Ascending aorta (tissue), 2 donors: ENCODE measurements at regions not wholly inside any gene's neighbourhood (a gene's known extent, or its start where the extent isn't known, plus 50 kb on each side); places are given as distances from the start of the nearest gene placed in this dataset.
"Not testable (repeated sequence)": the region's sequence is repeated elsewhere in the genome, so short reads cannot be mapped to it uniquely, and the experiment has no call there.

Experiments used
- DNase-seq, 2 donors: peaks; one replicate each; pipeline ENCODE4 v3.0.0-alpha.2; 2019; ENCODE audit warnings: low spot score in 2 of 2
- H3K27ac ChIP-seq, 2 donors: fragments of 200-600 bp; sonication (generic); one replicate each; pipeline ENCODE4 v1.5.1; 2016 to 2017; ENCODE audit warnings: mild to moderate bottlenecking in 1 of 2
- H3K27me3 ChIP-seq: fragments of 200-600 bp; sonication (generic); one replicate; pipeline ENCODE4 v1.5.1; 2017
- H3K36me3 ChIP-seq, 2 donors: fragments of 200-600 bp; sonication (generic); one replicate each; pipeline ENCODE4 v1.5.1; 2016
- H3K4me1 ChIP-seq, 2 donors: fragments of 200-600 bp; sonication (generic); one replicate each; pipeline ENCODE4 v1.5.1; 2016 to 2017; ENCODE audit warnings: mild to moderate bottlenecking in 1 of 2
- H3K4me3 ChIP-seq, 2 donors: fragments of 200-600 bp; sonication (generic); one replicate each; pipeline ENCODE4 v1.5.1; 2016 to 2017; ENCODE audit warnings: mild to moderate bottlenecking in 1 of 2
- H3K9me3 ChIP-seq, 2 donors: fragments of 200-600 bp; sonication (generic); one replicate each; pipeline ENCODE4 v1.5.1; 2016
- intact Hi-C: fragments of 100-400 bp; cut with DNase I; formaldehyde crosslinking; loops from one replicate; pipeline ENCODE4 v1.15.1; 2023
- TF ChIP-seq, protein P1 (sequence below), 3 experiments: fragments of 200-600 bp in 2 of 3; fragments of 450-650 bp in 1 of 3; sonication (generic) in 2 of 3; IDR thresholded peaks; one replicate each; pipeline ENCODE4 v1.5.1; 2016 to 2019; ENCODE audit warnings: antibody characterized with exemption in 3 of 3, mild to moderate bottlenecking in 1 of 3, moderate library complexity in 1 of 3

DNA sequence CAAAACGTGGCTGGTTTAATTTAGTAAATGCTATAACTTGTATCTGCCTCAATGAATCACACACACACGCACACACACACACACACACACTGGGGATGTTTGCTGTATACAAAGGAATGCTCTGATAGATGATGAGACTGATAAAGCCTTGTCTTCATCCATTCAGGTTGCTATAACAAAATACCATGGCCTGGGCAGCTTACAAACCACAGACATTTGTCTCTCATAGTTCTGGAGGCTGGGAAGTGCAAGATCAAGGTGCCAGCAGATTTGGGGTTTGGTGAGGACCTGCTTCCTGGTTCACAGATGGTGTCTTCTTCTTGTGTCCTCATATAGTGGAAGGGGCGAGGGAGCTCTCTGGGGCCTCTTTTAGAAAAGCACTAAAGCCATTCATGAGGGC, 149.5 kb upstream of the HDAC4 start:
- no peak for DNase-seq
- Histone ChIP-seq H3K27me3 (no peaks in the 10 kb centered on the region), H3K4me3 (no peak overlapping the region), H3K4me1 (no peaks in the 10 kb centered on the region), H3K36me3 (no peaks in the 10 kb centered on the region), H3K27ac (no peak overlapping the region), H3K9me3 (no peaks in the 10 kb centered on the region)
- intact Hi-C loops: no loop called here
- TF ChIP-seq, protein P1, sequence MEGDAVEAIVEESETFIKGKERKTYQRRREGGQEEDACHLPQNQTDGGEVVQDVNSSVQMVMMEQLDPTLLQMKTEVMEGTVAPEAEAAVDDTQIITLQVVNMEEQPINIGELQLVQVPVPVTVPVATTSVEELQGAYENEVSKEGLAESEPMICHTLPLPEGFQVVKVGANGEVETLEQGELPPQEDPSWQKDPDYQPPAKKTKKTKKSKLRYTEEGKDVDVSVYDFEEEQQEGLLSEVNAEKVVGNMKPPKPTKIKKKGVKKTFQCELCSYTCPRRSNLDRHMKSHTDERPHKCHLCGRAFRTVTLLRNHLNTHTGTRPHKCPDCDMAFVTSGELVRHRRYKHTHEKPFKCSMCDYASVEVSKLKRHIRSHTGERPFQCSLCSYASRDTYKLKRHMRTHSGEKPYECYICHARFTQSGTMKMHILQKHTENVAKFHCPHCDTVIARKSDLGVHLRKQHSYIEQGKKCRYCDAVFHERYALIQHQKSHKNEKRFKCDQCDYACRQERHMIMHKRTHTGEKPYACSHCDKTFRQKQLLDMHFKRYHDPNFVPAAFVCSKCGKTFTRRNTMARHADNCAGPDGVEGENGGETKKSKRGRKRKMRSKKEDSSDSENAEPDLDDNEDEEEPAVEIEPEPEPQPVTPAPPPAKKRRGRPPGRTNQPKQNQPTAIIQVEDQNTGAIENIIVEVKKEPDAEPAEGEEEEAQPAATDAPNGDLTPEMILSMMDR (IDR thresholded peaks at IDR 0.05): no peak

GRCh38 chr2:239549711-239550255, 149.0 kb upstream of the HDAC4 start:
- Histone ChIP-seq H3K4me3 (no peak overlapping the region), H3K27me3 (no peaks in the 10 kb centered on the region), H3K36me3 (no peaks in the 10 kb centered on the region), H3K27ac (no peak overlapping the region), H3K4me1 (no peaks in the 10 kb centered on the region), H3K9me3 (no peaks in the 10 kb centered on the region)
- TF ChIP-seq, protein P1 (IDR thresholded peaks at IDR 0.05): no peak
- DNase-seq: no peak
- intact Hi-C loops: no loop called here

- DNase-seq: no peak
- H3K27me3 ChIP-seq: no peaks in the 10 kb centered on the region
- TF ChIP-seq, protein P1 (IDR thresholded peaks at IDR 0.05): no peak
Observed at GRCh38 chr2:239548965-239549595, 148.3 kb upstream of the HDAC4 start.

DNA sequence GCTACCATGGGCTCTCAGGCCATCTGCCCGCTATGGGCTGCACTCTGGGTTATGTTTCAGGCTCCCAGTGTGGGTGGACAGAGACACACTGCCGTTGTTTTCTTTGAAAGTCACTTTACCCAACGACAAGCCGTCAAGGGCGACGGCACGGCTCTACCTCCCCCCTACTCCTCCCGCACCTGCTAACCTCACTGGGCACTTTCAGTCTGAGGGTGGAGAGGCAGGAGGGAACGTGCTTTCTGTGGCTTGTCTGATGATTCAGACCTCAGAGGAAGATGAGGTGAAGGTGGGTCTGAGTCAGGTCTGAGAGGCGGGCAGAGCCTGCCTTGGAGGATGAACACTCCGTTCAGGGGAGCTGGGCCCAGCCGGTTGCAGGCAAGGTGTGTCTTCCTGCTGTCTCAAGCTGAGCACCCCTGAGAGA, 147.6 kb upstream of the HDAC4 start:
- H3K27me3 ChIP-seq: no peaks in the 10 kb centered on the region
- intact Hi-C loops: no loop called here
- no peaks in the 10 kb centered on the region for H3K36me3 ChIP-seq
- no peak overlapping the region for H3K27ac ChIP-seq
- H3K9me3 ChIP-seq: no peaks in the 10 kb centered on the region
- H3K4me1 ChIP-seq: no peaks in the 10 kb centered on the region
- no peak for DNase-seq
- TF ChIP-seq, protein P1 (IDR thresholded peaks at IDR 0.05): no peak
- no peak overlapping the region for H3K4me3 ChIP-seq

More at GRCh38 chr2:239548965-239549595, 148.3 kb upstream of the HDAC4 start:
- H3K9me3 ChIP-seq: no peaks in the 10 kb centered on the region
- no peaks in the 10 kb centered on the region for H3K4me1 ChIP-seq
- intact Hi-C loops: no loop called here
- no peaks in the 10 kb centered on the region for H3K36me3 ChIP-seq
- no peak overlapping the region for H3K27ac ChIP-seq
- H3K4me3 ChIP-seq: no peak overlapping the region

- H3K36me3 ChIP-seq, H3K27ac ChIP-seq, H3K9me3 ChIP-seq, DNase-seq, H3K27me3 ChIP-seq, H3K4me1 ChIP-seq, H3K4me3 ChIP-seq, intact Hi-C loops: not testable (repeated sequence)
Observed at GRCh38 chr2:239547140-239547539, 146.3 kb upstream of the HDAC4 start.

GRCh38 chr2:239546541-239546940, 145.7 kb upstream of the HDAC4 start:
- H3K27ac ChIP-seq: no peak overlapping the region
- TF ChIP-seq, protein P1 (IDR thresholded peaks at IDR 0.05): no peak
- H3K36me3 ChIP-seq: no peaks in the 10 kb centered on the region
- no peaks in the 10 kb centered on the region for H3K4me1 ChIP-seq
- no peaks in the 10 kb centered on the region for H3K27me3 ChIP-seq
- intact Hi-C loops: no loop called here
- no peak overlapping the region for H3K4me3 ChIP-seq
- no peaks in the 10 kb centered on the region for H3K9me3 ChIP-seq
- no peak for DNase-seq
